NCI-H460 (cell line): ENCODE measurements at regions not wholly inside any gene's neighbourhood (a gene's known extent, or its start where the extent isn't known, plus 50 kb on each side); places are given as distances from the start of the nearest gene placed in this dataset.
"Not testable (repeated sequence)": the region's sequence is repeated elsewhere in the genome, so short reads cannot be mapped to it uniquely, and the experiment has no call there.

ENCODE experiments used
- DNase-seq: peaks from one replicate; pipeline ENCODE4 v3.0.0-alpha.2; 2016; ENCODE audit warnings: low read depth; ENCODE audit errors: extremely low read depth

GRCh38 chr4:64857198-64857597, 447.9 kb upstream of the TECRL start:
- DNase-seq: no peak

DNA sequence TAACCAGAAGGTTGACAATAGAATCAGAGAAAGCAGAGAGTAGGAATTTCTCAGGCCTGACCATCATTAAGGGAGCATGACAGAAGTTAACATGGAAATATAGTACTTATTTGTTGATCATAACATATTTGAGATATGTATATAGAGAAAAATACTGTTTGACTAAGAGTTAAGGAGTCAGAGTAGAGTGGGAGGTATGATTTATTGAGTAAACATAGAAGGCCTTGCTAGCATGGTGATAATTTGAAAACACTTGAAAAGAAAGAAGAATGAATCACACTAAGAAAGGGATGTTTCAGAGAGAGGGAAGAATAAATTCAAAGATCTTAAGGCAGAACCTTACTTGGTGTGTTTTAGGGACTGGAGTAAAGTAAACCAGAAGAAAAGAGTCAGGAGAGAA, 437.2 kb upstream of the TECRL start:
- DNase-seq: no peak

- no peak for DNase-seq
Observed at GRCh38 chr4:64829749-64830148, 420.5 kb upstream of the TECRL start.

- DNase-seq: no peak
Observed at GRCh38 chr4:64824591-64824990, 415.3 kb upstream of the TECRL start.

- DNase-seq: no peak
Observed at GRCh38 chr4:64822405-64822804, 413.2 kb upstream of the TECRL start.

- DNase-seq: no peak
Observed at GRCh38 chr4:64821219-64821976, 412.1 kb upstream of the TECRL start.

- no peak for DNase-seq
Observed at GRCh38 chr4:64814616-64815015, 405.4 kb upstream of the TECRL start.

DNA sequence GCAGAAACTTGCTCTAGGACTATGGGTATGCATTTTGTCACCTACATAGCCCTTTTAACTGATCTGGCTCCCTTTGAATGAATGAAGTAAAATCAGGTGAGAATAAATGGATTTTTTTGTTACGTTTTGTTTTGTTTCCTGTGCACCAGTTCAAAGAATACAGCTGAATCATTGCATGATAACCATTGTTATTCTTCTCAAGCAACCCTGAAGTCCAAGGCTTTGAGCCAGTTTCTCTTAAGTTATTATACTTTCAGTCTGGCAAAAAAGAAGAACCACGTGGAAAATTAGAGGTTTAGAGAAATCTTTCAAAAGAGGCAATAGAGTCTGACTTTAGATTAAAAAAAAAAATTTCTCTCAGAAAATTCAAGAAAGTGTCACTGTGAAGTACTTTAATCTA, 398.6 kb upstream of the TECRL start:
- DNase-seq: no peak

GRCh38 chr4:64799751-64800150, 390.5 kb upstream of the TECRL start:
- DNase-seq: no peak

DNA sequence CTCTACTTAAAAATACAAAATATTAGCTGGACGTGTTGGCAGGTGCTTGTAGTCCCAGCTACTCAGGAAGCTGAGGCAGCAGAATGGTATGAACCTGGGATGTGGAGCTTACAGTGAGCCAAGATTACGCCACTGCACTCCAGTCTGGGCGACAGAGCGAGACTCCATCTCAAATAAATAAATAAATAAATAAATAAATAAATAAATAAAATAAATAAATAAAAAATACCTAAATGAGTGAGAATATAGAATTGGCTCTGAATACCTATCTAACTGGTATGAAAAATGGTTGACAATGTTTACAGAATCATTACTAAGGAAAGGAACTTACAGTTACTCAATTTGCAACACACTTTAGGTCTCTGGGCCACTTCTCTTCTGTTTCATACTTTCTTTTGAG, 389.6 kb upstream of the TECRL start:
- not testable (repeated sequence) for DNase-seq

GRCh38 chr4:64796581-64796980, 387.3 kb upstream of the TECRL start:
- no peak for DNase-seq

GRCh38 chr4:64784125-64784524, 374.9 kb upstream of the TECRL start:
- no peak for DNase-seq

DNA sequence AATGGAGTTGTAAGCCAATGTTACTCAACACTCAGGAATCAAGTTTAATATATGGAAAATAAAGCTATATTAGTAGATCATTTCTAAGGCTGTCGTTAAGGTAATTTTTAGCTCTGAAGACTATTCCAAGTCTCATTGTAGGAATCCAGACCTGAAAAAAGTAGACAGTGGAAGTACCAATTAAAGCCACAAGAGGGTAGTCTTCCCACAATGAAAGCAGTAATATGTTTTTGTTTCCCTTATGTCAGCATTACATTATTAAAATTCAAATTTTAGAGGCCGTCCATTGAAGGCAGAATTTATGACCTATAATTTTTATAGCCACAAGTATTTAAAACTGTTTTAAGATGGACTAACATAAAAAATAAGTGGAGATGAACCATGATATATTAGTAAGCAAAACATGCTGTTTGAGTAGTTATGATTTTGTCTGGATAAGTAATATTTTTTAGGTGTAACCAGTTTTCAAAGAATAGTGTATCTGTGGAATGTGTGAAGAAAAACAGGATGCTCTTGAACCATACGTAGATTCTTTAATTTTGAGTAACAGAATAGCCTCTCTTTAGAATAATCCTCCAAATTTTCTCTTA, 372.6 kb upstream of the TECRL start:
- peak; percentile 43 for DNase-seq

- DNase-seq: no peak
Observed at GRCh38 chr4:64780664-64781063, 371.4 kb upstream of the TECRL start.

DNA sequence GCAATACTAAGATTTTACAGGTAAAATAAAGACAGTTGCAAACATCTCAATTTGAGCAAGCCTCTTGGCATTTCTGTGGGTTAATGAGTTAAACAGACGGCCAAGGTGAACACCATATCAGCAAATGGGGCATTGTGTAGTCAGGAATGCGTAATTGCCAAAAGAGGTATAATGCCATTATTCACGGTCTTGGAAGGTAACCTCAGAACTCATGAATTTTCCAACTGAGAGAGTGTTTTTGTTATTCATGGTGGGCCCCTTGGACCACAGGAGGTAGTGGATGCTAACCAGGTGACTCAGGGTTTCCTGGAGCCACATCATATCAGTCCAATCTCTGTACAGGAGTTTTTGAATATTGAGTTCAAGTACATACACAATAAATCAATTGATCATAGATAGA, 368.0 kb upstream of the TECRL start:
- DNase-seq: no peak

DNA sequence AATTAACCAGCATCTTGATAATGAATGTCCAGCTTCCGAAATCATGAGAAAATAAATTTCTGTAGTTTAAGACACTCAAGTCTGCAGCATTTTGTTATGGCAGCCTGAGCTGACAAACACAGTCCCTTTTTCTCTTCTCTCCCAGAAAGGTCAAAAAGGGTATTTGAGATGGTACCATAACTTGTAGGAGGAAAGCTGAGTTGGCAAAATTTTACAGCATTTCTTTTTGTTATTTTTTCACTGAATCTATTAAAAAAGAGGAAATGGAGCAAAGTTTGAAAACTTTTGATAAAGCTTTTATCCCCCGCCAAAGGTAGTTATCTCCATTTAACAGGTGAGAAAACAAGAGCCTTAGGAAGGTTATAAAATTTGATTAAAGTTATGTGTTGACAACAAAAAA, 367.6 kb upstream of the TECRL start:
- no peak for DNase-seq

DNA sequence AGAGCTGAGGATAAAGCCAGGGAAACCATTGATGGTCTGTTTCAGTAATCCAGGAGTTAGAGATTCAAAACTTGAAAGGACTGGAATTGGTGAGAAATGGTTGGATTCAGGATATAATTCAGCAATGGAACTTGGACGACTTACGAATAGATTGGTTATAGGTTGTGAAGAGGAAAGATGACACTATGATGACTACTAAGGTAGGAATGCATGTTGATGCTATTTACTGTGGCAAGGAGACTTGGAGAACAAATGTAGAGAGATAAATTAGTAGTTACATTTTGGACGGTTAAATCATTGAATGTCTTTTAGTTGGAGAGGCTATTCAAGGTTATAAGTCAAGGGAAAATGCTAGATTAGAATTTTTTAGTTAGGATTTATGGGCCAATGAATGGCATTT, 365.4 kb upstream of the TECRL start:
- no peak for DNase-seq

DNA sequence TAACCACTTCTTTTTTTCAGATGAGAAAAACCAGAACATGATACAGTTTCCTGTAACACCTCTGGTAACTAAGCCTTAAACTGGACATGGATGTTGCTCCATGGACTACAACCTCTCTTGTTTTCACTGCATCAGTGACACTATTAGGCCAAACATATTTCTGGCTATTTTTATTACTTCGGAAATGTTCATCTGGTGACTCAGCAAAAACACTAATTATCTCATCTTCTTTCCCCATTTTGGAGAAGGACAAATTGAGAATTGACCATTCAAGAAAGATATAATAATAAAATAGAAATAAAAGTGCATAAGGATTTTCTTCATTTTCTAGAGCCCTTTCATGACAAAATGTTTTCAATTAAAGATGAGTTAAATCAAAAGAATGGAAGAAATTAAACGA, 361.9 kb upstream of the TECRL start:
- DNase-seq: no peak

DNA sequence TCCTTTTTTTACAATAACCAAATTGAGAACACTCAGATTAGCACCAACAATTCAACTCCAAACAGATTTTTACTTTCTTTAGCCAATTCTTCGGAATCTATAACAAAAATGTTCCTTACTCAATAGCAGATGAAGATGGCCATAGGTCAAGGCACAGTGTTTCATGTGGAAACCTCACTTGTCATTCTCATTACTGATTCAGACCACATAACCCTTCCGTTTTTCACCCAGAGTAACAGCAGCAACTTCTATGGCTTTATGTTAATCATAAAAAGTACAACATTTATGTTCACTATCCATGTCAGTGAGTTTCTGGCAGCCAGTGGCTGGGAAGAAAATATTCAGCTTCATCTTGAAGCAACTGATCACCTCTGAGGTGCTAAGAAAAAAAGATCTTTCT, 358.3 kb upstream of the TECRL start:
- no peak for DNase-seq

- DNase-seq: no peak
Observed at GRCh38 chr4:64766565-64766964, 357.3 kb upstream of the TECRL start.

DNA sequence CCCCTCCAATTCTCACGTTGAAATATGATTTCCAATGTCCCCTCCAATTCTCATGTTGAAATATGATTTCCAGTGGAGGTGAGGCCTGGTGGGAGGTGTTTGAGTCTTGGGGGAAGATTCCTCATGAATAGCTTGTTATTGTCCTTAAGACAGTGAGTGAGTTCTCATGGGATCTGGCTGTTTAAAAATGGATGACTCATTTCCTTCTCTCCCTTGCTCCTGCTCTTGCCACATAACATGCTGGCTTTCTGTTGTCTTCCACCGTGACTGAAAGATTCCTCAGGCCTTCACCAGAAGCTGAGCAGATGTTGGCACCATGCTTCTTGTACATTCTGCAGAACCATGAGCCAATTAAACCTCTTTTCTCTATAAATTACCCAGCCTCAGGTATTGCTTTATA, 346.8 kb upstream of the TECRL start:
- no peak for DNase-seq

GRCh38 chr4:64747919-64748715, 338.9 kb upstream of the TECRL start:
- no peak for DNase-seq
